OCI-LY1 (cell line): ENCODE measurements at regions not wholly inside any gene's neighbourhood (a gene's known extent, or its start where the extent isn't known, plus 50 kb on each side); places are given as distances from the start of the nearest gene placed in this dataset.

Experiments used
- CTCF ChIP-seq: fragments of 200-600 bp; sonication (generic), shearing (Covaris generic); IDR thresholded peaks from 2 replicates; pipeline ENCODE4 v1.5.1; 2017; ENCODE audit warnings: mild to moderate bottlenecking, antibody characterized with exemption, low read length, moderate library complexity, mixed read lengths
- EZH2 ChIP-seq: fragments of 200-600 bp; sonication (generic), shearing (Covaris generic); IDR thresholded peaks from 2 replicates; pipeline ENCODE4 v1.8.0; 2017; ENCODE audit warnings: borderline replicate concordance, mixed run types, mild to moderate bottlenecking, antibody characterized with exemption, low read length, moderate library complexity, mixed read lengths

- TF ChIP-seq CTCF: no peak
- TF ChIP-seq EZH2: no peak
Observed at GRCh38 chr15:66625974-66626373, 60.2 kb upstream of the LCTL start.
